ENCODE measurements at regions not wholly inside any gene's neighbourhood (a gene's known extent, or its start where the extent isn't known, plus 50 kb on each side); places are given as distances from the start of the nearest gene placed in this dataset.
"Not testable (repeated sequence)": the region's sequence is repeated elsewhere in the genome, so short reads cannot be mapped to it uniquely, and the experiment has no call there.

- no peak for DNase-seq
- no peaks in the 10 kb centered on the region for H3K27me3 ChIP-seq
- no peaks in the 10 kb centered on the region for H3K4me1 ChIP-seq
- TF ChIP-seq POLR2A (IDR thresholded peaks at IDR 0.05) (no peak), CTCF (IDR thresholded peaks at IDR 0.05) (no peak)
- H3K27ac ChIP-seq = no peak overlapping the region
- H3K9me3 ChIP-seq = no peaks in the 10 kb centered on the region
- no peaks in the 10 kb centered on the region for H3K36me3 ChIP-seq
- no peak overlapping the region for H3K4me3 ChIP-seq
These were observed 155.5 kb upstream of the NTF3 start for GRCh38 chr12:5276327-5276880.

- Histone ChIP-seq H3K4me1 (no peaks in the 10 kb centered on the region), H3K36me3 (no peaks in the 10 kb centered on the region), H3K9me3 (no peaks in the 10 kb centered on the region), H3K27ac (no peak overlapping the region), H3K4me3 (no peak overlapping the region), H3K27me3 (no peaks in the 10 kb centered on the region)
- no peak for TF ChIP-seq CTCF (IDR thresholded peaks at IDR 0.05)
- TF ChIP-seq POLR2A (IDR thresholded peaks at IDR 0.05) = no peak
- no peak for DNase-seq
These were observed 151.8 kb upstream of the NTF3 start for GRCh38 chr12:5280086-5280485.

- H3K27me3 ChIP-seq, DNase-seq, H3K27ac ChIP-seq, H3K4me1 ChIP-seq, H3K4me3 ChIP-seq, H3K36me3 ChIP-seq, H3K9me3 ChIP-seq: not testable (repeated sequence)
These were observed 141.5 kb upstream of the NTF3 start for GRCh38 chr12:5290368-5290767.

GRCh38 chr12:5292651-5293050, 139.3 kb upstream of the NTF3 start:
- Histone ChIP-seq H3K9me3 (no peaks in the 10 kb centered on the region), H3K36me3 (no peaks in the 10 kb centered on the region), H3K27me3 (no peaks in the 10 kb centered on the region), H3K27ac (no peak overlapping the region), H3K4me1 (no peaks in the 10 kb centered on the region), H3K4me3 (no peak overlapping the region)
- DNase-seq = no peak
- no peak for TF ChIP-seq CTCF (IDR thresholded peaks at IDR 0.05)
- no peak for TF ChIP-seq POLR2A (IDR thresholded peaks at IDR 0.05)

- Histone ChIP-seq H3K4me3 (no peak overlapping the region), H3K4me1 (no peaks in the 10 kb centered on the region), H3K27me3 (no peaks in the 10 kb centered on the region), H3K36me3 (no peaks in the 10 kb centered on the region), H3K27ac (no peak overlapping the region), H3K9me3 (no peaks in the 10 kb centered on the region)
- TF ChIP-seq POLR2A (IDR thresholded peaks at IDR 0.05) (no peak), CTCF (IDR thresholded peaks at IDR 0.05) (no peak)
- DNase-seq = no peak
These were observed 138.1 kb upstream of the NTF3 start for GRCh38 chr12:5293773-5294172.

- no peak for DNase-seq
- no peak overlapping the region for H3K27ac ChIP-seq
- H3K4me1 ChIP-seq = no peaks in the 10 kb centered on the region
- no peaks in the 10 kb centered on the region for H3K27me3 ChIP-seq
- no peak overlapping the region for H3K4me3 ChIP-seq
- no peaks in the 10 kb centered on the region for H3K36me3 ChIP-seq
- TF ChIP-seq CTCF (IDR thresholded peaks at IDR 0.05) (no peak), POLR2A (IDR thresholded peaks at IDR 0.05) (no peak)
- no peaks in the 10 kb centered on the region for H3K9me3 ChIP-seq
These were observed 137.4 kb upstream of the NTF3 start for GRCh38 chr12:5294274-5295070.

Data from Peyer's patch (tissue), 4 donors.